CD4-positive, alpha-beta T cell treated with Interleukin-21 for 1 hour (primary cell): ENCODE measurements at regions not wholly inside any gene's neighbourhood (a gene's known extent, or its start where the extent isn't known, plus 50 kb on each side); places are given as distances from the start of the nearest gene placed in this dataset.
"Not testable (repeated sequence)": the region's sequence is repeated elsewhere in the genome, so short reads cannot be mapped to it uniquely, and the experiment has no call there.

Source experiments
- DNase-seq: peaks from one replicate; pipeline ENCODE4 v3.0.0-alpha.2; 2020

GRCh38 chr2:39923455-39923854, 144.4 kb upstream of the THUMPD2 start:
- no peak for DNase-seq

GRCh38 chr2:39922679-39923405, 143.8 kb upstream of the THUMPD2 start:
- DNase-seq, result no peak

- no peak for DNase-seq
Observed at GRCh38 chr2:39920307-39920801, 141.3 kb upstream of the THUMPD2 start.

GRCh38 chr2:39919511-39920306, 140.7 kb upstream of the THUMPD2 start:
- DNase-seq, result no peak

- DNase-seq, result no peak
Observed at GRCh38 chr2:39918886-39919285, 139.8 kb upstream of the THUMPD2 start.

GRCh38 chr2:39917371-39917770, 138.3 kb upstream of the THUMPD2 start:
- DNase-seq, result not testable (repeated sequence)

- DNase-seq, result no peak
Observed at GRCh38 chr2:39914949-39915348, 135.9 kb upstream of the THUMPD2 start.

- peak; percentile 34 for DNase-seq
Observed at GRCh38 chr2:39913648-39914461, 134.8 kb upstream of the THUMPD2 start.

GRCh38 chr2:39902103-39902502, 123.0 kb upstream of the THUMPD2 start:
- DNase-seq, result no peak

- no peak for DNase-seq
Observed at GRCh38 chr2:39898934-39899333, 119.9 kb upstream of the THUMPD2 start.

- no peak for DNase-seq
Observed at GRCh38 chr2:39897273-39897672, 118.2 kb upstream of the THUMPD2 start.

GRCh38 chr2:39894082-39894481, 115.0 kb upstream of the THUMPD2 start:
- no peak for DNase-seq

- DNase-seq, result no peak
Observed at GRCh38 chr2:39893616-39894015, 114.6 kb upstream of the THUMPD2 start.

GRCh38 chr2:39881948-39882347, 102.9 kb upstream of the THUMPD2 start:
- no peak for DNase-seq

GRCh38 chr2:39881494-39881893, 102.4 kb upstream of the THUMPD2 start:
- DNase-seq, result no peak

GRCh38 chr2:39879001-39879400, 99.9 kb upstream of the THUMPD2 start:
- not testable (repeated sequence) for DNase-seq

GRCh38 chr2:39875914-39876267, 96.8 kb upstream of the THUMPD2 start:
- no peak for DNase-seq

- DNase-seq, result no peak
Observed at GRCh38 chr2:39875182-39875913, 96.3 kb upstream of the THUMPD2 start.

- DNase-seq, result no peak
Observed at GRCh38 chr2:39874236-39874635, 95.2 kb upstream of the THUMPD2 start.

- DNase-seq, result no peak
Observed at GRCh38 chr2:39873586-39873985, 94.5 kb upstream of the THUMPD2 start.

GRCh38 chr2:39872748-39873147, 93.7 kb upstream of the THUMPD2 start:
- no peak for DNase-seq

GRCh38 chr2:39871291-39871761, 92.3 kb upstream of the THUMPD2 start:
- DNase-seq, result no peak

GRCh38 chr2:39870871-39871270, 91.8 kb upstream of the THUMPD2 start:
- no peak for DNase-seq
